ENCODE measurements at regions not wholly inside any gene's neighbourhood (a gene's known extent, or its start where the extent isn't known, plus 50 kb on each side); places are given as distances from the start of the nearest gene placed in this dataset.

DNA sequence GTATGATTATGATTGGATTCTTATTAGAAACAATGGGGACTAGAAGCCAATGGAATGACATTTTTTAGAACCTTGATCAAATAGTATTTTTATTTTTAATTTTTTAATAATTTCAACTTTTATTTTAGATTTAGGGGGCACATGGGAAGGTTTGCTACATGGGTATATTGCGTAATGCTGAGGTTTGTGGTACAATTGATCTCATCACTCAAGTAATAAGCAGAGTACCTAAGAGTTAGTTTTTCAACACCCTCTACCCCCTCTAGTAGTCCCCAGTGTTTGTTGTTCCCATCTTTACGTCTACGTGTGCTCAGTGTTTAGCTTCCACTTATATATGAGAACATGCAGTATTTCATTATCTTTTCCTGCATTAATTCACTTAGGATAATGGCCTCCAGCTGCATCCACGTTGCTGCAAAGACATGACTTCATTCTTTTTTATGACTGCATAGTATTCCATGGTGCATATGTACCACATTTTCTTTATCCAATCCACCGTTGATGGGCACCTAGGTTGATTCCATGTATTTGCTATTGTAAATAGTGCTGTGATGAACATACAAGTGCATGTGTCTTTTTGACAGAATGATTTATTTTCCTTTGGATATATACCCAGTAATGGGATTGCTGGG is 281.1 kb upstream of the MAN1A1 start:
- H3K79me2 ChIP-seq (replicated peaks; ENCODE audit: insufficient read depth, low read length) = no peaks in the 10 kb centered on the region
- no peaks in the 10 kb centered on the region for H3K9me2 ChIP-seq (ENCODE audit: insufficient read depth, low read length)
- no peak overlapping the region for H3K27ac ChIP-seq (ENCODE audit: low read length)
- no peaks in the 10 kb centered on the region for H3K9me3 ChIP-seq (ENCODE audit: low read length)
- H2AFZ ChIP-seq (ENCODE audit: low read depth, low read length) = no peak overlapping the region
- H3K4me3 ChIP-seq (ENCODE audit: low read length) = no peak overlapping the region
- H3F3A ChIP-seq (ENCODE audit: insufficient read depth, low read length, poor library complexity, severe bottlenecking) = no peaks in the 10 kb centered on the region
- TF ChIP-seq, protein P1, sequence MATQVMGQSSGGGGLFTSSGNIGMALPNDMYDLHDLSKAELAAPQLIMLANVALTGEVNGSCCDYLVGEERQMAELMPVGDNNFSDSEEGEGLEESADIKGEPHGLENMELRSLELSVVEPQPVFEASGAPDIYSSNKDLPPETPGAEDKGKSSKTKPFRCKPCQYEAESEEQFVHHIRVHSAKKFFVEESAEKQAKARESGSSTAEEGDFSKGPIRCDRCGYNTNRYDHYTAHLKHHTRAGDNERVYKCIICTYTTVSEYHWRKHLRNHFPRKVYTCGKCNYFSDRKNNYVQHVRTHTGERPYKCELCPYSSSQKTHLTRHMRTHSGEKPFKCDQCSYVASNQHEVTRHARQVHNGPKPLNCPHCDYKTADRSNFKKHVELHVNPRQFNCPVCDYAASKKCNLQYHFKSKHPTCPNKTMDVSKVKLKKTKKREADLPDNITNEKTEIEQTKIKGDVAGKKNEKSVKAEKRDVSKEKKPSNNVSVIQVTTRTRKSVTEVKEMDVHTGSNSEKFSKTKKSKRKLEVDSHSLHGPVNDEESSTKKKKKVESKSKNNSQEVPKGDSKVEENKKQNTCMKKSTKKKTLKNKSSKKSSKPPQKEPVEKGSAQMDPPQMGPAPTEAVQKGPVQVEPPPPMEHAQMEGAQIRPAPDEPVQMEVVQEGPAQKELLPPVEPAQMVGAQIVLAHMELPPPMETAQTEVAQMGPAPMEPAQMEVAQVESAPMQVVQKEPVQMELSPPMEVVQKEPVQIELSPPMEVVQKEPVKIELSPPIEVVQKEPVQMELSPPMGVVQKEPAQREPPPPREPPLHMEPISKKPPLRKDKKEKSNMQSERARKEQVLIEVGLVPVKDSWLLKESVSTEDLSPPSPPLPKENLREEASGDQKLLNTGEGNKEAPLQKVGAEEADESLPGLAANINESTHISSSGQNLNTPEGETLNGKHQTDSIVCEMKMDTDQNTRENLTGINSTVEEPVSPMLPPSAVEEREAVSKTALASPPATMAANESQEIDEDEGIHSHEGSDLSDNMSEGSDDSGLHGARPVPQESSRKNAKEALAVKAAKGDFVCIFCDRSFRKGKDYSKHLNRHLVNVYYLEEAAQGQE (IDR thresholded peaks at IDR 0.05; ENCODE audit: borderline replicate concordance) = no peak
- no peak for TF ChIP-seq RAD21 (conservative IDR thresholded peaks at IDR 0.05)
- TF ChIP-seq TAF1 (IDR thresholded peaks at IDR 0.05; ENCODE audit: low read depth) = no peak
- TF ChIP-seq SMC3 (conservative IDR thresholded peaks at IDR 0.05; ENCODE audit: poor library complexity) = no peak
- TF ChIP-seq, protein P2, sequence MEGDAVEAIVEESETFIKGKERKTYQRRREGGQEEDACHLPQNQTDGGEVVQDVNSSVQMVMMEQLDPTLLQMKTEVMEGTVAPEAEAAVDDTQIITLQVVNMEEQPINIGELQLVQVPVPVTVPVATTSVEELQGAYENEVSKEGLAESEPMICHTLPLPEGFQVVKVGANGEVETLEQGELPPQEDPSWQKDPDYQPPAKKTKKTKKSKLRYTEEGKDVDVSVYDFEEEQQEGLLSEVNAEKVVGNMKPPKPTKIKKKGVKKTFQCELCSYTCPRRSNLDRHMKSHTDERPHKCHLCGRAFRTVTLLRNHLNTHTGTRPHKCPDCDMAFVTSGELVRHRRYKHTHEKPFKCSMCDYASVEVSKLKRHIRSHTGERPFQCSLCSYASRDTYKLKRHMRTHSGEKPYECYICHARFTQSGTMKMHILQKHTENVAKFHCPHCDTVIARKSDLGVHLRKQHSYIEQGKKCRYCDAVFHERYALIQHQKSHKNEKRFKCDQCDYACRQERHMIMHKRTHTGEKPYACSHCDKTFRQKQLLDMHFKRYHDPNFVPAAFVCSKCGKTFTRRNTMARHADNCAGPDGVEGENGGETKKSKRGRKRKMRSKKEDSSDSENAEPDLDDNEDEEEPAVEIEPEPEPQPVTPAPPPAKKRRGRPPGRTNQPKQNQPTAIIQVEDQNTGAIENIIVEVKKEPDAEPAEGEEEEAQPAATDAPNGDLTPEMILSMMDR (IDR thresholded peaks at IDR 0.05; ENCODE audit: poor library complexity, severe bottlenecking) = no peak
- TF ChIP-seq POLR2AphosphoS5 (IDR thresholded peaks at IDR 0.05) = no peak
- no peak for TF ChIP-seq MXI1 (conservative IDR thresholded peaks at IDR 0.05; ENCODE audit: poor library complexity, severe bottlenecking)
- TF ChIP-seq EZH2 (IDR thresholded peaks at IDR 0.05; ENCODE audit: borderline replicate concordance, insufficient read depth, low read length, poor library complexity, severe bottlenecking) = no peak
- TF ChIP-seq EP300 (conservative IDR thresholded peaks at IDR 0.05; ENCODE audit: poor library complexity, severe bottlenecking) = no peak
- H4K20me1 ChIP-seq (ENCODE audit: insufficient read depth) = no peaks in the 10 kb centered on the region
- H3K9ac ChIP-seq (ENCODE audit: low read length) = no peak overlapping the region
- H3K27me3 ChIP-seq (ENCODE audit: insufficient read depth, low read depth, low read length) = no peaks in the 10 kb centered on the region
- no peaks in the 10 kb centered on the region for H3K36me3 ChIP-seq (ENCODE audit: insufficient read depth, low read length)
- H3K4me2 ChIP-seq (ENCODE audit: low read length) = no peak overlapping the region

DNA sequence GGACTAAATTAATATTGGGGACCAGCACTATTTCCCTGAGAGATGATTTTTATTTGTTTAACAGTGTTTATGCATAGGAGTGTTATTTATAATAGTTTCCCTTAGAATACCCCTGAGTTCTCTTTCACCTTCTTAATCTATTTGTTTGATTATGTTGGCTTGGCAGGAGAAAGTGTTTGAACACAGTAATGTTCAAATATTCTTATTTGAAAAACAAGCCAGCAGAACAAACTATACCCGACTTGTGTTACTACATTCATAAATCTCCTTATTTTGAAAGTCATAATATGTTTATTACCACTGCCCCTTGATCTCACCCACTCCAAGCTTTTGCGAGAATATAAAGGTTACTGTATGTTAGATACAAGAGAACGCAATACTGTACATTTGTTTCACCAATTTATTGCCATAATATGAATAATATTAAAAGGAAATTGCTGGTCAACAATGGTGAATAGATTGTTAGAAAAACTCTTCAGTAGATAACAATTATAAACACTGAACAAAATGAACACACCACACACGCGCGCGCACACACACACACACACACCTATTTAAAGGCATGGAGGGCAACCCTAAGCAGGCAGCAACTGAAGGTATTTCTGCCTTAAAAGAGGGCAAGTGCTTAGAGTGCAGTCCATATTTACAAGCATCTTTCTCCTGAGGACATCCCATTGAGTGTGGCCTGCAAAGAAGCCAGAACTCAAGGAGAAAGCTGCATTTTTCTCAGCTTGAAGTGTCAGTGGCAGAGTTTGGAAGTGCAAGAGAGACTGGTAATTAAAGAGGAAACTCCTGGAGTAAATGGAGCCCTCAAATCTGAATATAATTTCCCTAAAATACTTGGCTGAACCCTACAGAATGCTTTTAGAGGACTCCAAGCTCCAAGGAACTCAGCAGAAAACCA is 279.4 kb upstream of the MAN1A1 start:
- Histone ChIP-seq H3K9me3 (ENCODE audit: low read length) (no peaks in the 10 kb centered on the region), H3K79me2 (replicated peaks; ENCODE audit: insufficient read depth, low read length) (no peaks in the 10 kb centered on the region), H2AFZ (ENCODE audit: low read depth, low read length) (no peak overlapping the region), H3K9ac (ENCODE audit: low read length) (no peak overlapping the region), H3K27me3 (ENCODE audit: insufficient read depth, low read depth, low read length) (no peaks in the 10 kb centered on the region), H3K9me2 (ENCODE audit: insufficient read depth, low read length) (no peaks in the 10 kb centered on the region), H3K4me2 (ENCODE audit: low read length) (no peak overlapping the region), H3K36me3 (ENCODE audit: insufficient read depth, low read length) (no peaks in the 10 kb centered on the region), H3F3A (ENCODE audit: insufficient read depth, low read length, poor library complexity, severe bottlenecking) (no peaks in the 10 kb centered on the region), H3K4me3 (ENCODE audit: low read length) (no peak overlapping the region), H4K20me1 (ENCODE audit: insufficient read depth) (no peaks in the 10 kb centered on the region), H3K27ac (ENCODE audit: low read length) (no peak overlapping the region)
- TF ChIP-seq EP300 (conservative IDR thresholded peaks at IDR 0.05; ENCODE audit: poor library complexity, severe bottlenecking) (no peak), SMC3 (conservative IDR thresholded peaks at IDR 0.05; ENCODE audit: poor library complexity) (no peak), RAD21 (conservative IDR thresholded peaks at IDR 0.05) (no peak), POLR2AphosphoS5 (IDR thresholded peaks at IDR 0.05) (no peak), MXI1 (conservative IDR thresholded peaks at IDR 0.05; ENCODE audit: poor library complexity, severe bottlenecking) (no peak), EZH2 (IDR thresholded peaks at IDR 0.05; ENCODE audit: borderline replicate concordance, insufficient read depth, low read length, poor library complexity, severe bottlenecking) (no peak), TAF1 (IDR thresholded peaks at IDR 0.05; ENCODE audit: low read depth) (no peak)
- TF ChIP-seq, protein P2 (IDR thresholded peaks at IDR 0.05; ENCODE audit: poor library complexity, severe bottlenecking) = no peak
- TF ChIP-seq, protein P1 (IDR thresholded peaks at IDR 0.05; ENCODE audit: borderline replicate concordance) = no peak

Measured in neural cell (in vitro differentiated cells).